HEK293T (cell line): ENCODE measurements at regions not wholly inside any gene's neighbourhood (a gene's known extent, or its start where the extent isn't known, plus 50 kb on each side); places are given as distances from the start of the nearest gene placed in this dataset.

Experiments used
- ARNT ChIP-seq: fragments of 450-650 bp; IDR thresholded peaks from 2 replicates; pipeline ENCODE4 v1.6.1; 2017; ENCODE audit warnings: mild to moderate bottlenecking
- BHLHE40 ChIP-seq: fragments of 450-650 bp; IDR thresholded peaks from 2 replicates; pipeline ENCODE4 v1.6.1; 2016; ENCODE audit warnings: mild to moderate bottlenecking, moderate library complexity, borderline replicate concordance
- CTBP1 ChIP-seq: fragments of 450-650 bp; IDR thresholded peaks from 2 replicates; pipeline ENCODE4 v1.6.1; 2016; ENCODE audit warnings: borderline replicate concordance
- ELF4 ChIP-seq: fragments of 450-650 bp; IDR thresholded peaks from 2 replicates; pipeline ENCODE4 v1.6.1; 2017; ENCODE audit warnings: antibody characterized with exemption
- FOXA1 ChIP-seq: fragments of 450-650 bp; IDR thresholded peaks from 2 replicates; pipeline ENCODE4 v1.6.1; 2016; ENCODE audit warnings: mild to moderate bottlenecking
- FOXK2 ChIP-seq: fragments of 450-650 bp; IDR thresholded peaks from 2 replicates; pipeline ENCODE4 v1.6.1; 2016; ENCODE audit warnings: mild to moderate bottlenecking
- LEF1 ChIP-seq: fragments of 450-650 bp; IDR thresholded peaks from 2 replicates; pipeline ENCODE4 v1.6.1; 2017; ENCODE audit warnings: mild to moderate bottlenecking, borderline replicate concordance
- NFRKB ChIP-seq: fragments of 450-650 bp; IDR thresholded peaks from 2 replicates; pipeline ENCODE4 v1.6.1; 2016; ENCODE audit warnings: mild to moderate bottlenecking, moderate library complexity
- SP1 ChIP-seq: fragments of 450-650 bp; IDR thresholded peaks from 2 replicates; pipeline ENCODE4 v1.6.1; 2017
- SUZ12 ChIP-seq: fragments of 450-650 bp; IDR thresholded peaks from 2 replicates; pipeline ENCODE4 v1.6.1; 2016; ENCODE audit warnings: mild to moderate bottlenecking
- TARDBP ChIP-seq: fragments of 450-650 bp; IDR thresholded peaks from 2 replicates; pipeline ENCODE4 v1.6.1; 2016
- ZNF384 ChIP-seq: fragments of 450-650 bp; IDR thresholded peaks from 2 replicates; pipeline ENCODE4 v1.6.1; 2016
- TF ChIP-seq, protein P1 (sequence below): fragments of 450-650 bp; IDR thresholded peaks from 2 replicates; pipeline ENCODE4 v1.6.1; 2016

DNA sequence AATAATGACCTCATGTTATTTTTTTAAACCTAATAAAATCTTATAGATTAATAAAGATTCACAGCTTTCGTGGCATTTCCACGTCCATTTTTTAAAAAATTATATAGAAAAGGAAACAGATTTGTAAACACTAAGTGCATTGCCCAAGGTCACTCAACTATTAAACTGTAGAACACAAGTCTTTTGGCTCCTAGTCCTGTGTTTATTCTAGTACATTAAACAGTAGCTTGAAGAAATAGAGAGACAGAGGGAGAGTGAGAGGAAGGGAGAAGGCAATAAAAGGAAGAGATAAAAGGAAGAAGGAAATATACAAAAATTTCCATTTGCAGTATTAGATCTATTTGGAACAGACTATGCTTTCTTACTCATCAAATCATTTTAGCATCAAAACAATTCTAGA lies 586.7 kb upstream of the CITED2 start:
- TF ChIP-seq CTBP1 (no peak), SP1 (no peak), FOXA1 (no peak), ZNF384 (no peak), SUZ12 (no peak), TARDBP (no peak), ARNT (no peak), FOXK2 (no peak), BHLHE40 (no peak), NFRKB (no peak), ELF4 (no peak), LEF1 (no peak)
- TF ChIP-seq, protein P1, sequence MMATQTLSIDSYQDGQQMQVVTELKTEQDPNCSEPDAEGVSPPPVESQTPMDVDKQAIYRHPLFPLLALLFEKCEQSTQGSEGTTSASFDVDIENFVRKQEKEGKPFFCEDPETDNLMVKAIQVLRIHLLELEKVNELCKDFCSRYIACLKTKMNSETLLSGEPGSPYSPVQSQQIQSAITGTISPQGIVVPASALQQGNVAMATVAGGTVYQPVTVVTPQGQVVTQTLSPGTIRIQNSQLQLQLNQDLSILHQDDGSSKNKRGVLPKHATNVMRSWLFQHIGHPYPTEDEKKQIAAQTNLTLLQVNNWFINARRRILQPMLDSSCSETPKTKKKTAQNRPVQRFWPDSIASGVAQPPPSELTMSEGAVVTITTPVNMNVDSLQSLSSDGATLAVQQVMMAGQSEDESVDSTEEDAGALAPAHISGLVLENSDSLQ, result no peak
